GM15510 (cell line): ENCODE measurements at regions not wholly inside any gene's neighbourhood (a gene's known extent, or its start where the extent isn't known, plus 50 kb on each side); places are given as distances from the start of the nearest gene placed in this dataset.

Source experiments
- POLR2A ChIP-seq: IDR thresholded peaks from 3 replicates; pipeline ENCODE4 v1.6.1; 2011; ENCODE audit warnings: borderline replicate concordance; ENCODE audit not compliant: insufficient read length; ENCODE audit errors: extremely low read depth

DNA sequence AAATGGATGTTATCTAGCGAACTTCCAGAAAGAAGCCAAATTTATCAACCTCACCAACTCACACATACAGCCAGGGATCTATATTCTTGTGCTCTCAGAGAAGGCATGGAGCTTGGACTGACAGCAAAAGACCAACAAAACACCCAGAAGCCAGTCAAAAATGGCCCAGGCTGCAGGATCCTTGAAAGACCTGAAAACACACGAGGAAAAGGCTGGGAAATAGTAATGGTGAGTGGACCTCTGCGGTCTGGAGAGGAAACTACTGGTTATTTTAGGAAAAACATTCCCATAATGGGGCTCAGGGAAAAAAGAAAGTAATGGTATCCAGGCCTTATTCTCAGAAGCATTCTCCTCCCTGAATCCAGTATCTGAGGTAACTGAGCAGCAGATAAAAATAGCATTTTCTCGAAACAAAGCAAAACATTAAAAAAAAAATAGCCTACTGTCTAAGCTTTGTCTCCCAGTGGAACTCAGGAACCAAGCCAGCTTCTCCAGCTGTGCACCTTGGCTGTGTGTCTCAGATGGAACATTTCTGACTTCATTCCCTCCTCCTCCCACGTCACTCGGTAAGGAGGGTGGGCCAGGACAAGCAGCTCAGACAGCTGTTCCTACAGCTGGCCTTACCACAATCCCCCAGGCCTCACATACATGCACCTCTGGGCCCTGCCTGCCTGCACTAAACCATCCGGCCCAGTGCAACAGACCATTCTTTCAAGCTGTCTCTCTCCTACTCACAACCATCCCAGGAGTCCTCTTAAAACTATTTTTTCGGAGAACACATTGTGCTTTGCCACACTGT, 249.9 kb downstream of the DAD1 start:
- no peak for TF ChIP-seq POLR2A

- TF ChIP-seq POLR2A: no peak
Observed at GRCh38 chr14:22338381-22338780, 250.6 kb downstream of the DAD1 start.

GRCh38 chr14:22337938-22338337, 251.1 kb downstream of the DAD1 start:
- TF ChIP-seq POLR2A: no peak

GRCh38 chr14:22337521-22337920, 251.5 kb downstream of the DAD1 start:
- no peak for TF ChIP-seq POLR2A

DNA sequence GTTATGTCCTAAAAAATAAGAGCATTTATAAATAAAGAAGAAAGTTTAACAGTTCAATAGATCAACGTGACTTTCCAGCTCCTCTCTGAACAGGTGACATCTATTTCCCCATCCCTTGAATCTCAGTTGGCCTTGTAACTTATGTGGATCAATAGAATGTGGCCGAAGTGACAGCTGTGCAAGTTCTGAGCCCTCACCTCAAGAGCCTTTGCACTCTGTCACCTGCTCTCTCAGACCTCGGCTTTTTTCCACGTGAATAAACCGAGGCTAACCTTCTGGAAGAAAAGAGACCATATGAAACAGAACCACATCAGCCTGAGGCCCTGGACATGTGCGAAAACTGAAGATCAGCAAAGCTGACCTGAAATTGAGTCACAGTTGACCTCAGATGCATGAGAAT, 253.0 kb downstream of the DAD1 start:
- TF ChIP-seq POLR2A: no peak

DNA sequence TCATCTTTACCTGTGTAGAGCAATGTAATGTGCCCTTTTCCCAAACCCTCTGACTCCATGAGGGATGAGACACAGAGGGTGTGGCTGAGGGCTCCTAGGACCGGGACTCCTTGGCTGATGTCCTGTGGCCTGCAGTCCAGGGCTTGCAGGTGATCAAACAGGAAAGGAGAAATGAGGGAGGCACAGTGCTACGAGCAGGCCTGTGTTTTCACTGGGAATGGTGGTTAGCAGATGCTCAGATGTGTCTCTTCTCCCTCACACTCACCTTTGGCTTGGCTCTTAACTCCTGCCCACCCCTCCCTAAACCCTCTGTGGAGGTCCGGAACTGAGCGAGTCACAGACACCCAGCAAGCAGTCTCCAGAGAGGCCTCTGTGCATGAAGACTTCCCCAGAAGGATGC, 254.4 kb downstream of the DAD1 start:
- TF ChIP-seq POLR2A: no peak

- TF ChIP-seq POLR2A: no peak
Observed at GRCh38 chr14:22334275-22334577, 254.8 kb downstream of the DAD1 start.

GRCh38 chr14:22333422-22334274, 255.4 kb downstream of the DAD1 start:
- TF ChIP-seq POLR2A: no peak

DNA sequence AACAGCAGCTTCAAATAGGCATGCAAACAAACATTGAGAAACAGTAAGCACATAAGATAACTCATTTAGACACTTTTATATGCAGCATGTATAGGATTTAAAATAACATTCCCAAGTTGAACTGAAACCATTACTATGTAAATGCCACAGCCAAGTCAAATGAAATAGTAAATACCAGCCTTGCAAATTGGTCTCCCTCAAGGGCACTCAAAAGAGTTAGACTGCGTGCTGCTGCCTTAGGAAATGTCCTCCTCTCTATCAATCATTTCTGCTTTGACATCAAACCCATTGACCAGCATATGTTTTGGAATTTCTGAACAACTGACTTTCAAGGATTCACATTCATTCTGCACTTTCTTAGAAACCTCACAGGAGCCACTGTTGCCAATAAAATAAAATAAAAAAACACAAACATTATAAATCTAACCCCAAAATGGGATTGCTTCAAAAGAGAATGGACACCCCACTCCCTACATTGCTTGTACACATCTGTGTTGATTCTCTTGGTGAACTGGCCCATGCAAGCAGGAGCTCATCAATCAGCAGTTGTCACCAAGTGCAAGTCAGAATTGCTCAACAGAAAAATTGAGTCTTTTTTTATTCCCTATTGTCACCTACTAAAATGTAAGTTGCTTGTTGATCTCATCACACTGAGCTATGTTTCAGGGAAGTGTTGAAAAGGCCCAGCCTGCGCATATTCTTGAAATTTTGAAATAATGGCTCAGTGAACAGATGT, 256.2 kb downstream of the DAD1 start:
- TF ChIP-seq POLR2A: no peak

GRCh38 chr14:22329371-22329770, 259.7 kb downstream of the DAD1 start:
- no peak for TF ChIP-seq POLR2A

- TF ChIP-seq POLR2A: no peak
Observed at GRCh38 chr14:22325676-22326400, 263.2 kb downstream of the DAD1 start.

- TF ChIP-seq POLR2A: no peak
Observed at GRCh38 chr14:22320362-22320750, 268.7 kb downstream of the DAD1 start.

- TF ChIP-seq POLR2A: no peak
Observed at GRCh38 chr14:22319526-22320361, 269.3 kb downstream of the DAD1 start.

- TF ChIP-seq POLR2A: no peak
Observed at GRCh38 chr14:22318951-22319350, 270.1 kb downstream of the DAD1 start.
